ENCODE measurements at regions not wholly inside any gene's neighbourhood (a gene's known extent, or its start where the extent isn't known, plus 50 kb on each side); places are given as distances from the start of the nearest gene placed in this dataset.

GRCh38 chr6:150464966-150465365, 96.2 kb downstream of the IYD start:
- no peak overlapping the region for H2AFZ ChIP-seq (ENCODE audit: insufficient read depth, low read length, poor library complexity)
- no peak overlapping the region for H2BK120ac ChIP-seq (ENCODE audit: insufficient read depth, low read length, poor library complexity)
- peaks cover under 1% of the 10 kb centered on the region in 2 experiments for H3K4me1 ChIP-seq (ENCODE audit: control insufficient read depth in 1 of 2, insufficient read depth in 2 of 2, low read length in 2 of 2)
- H3K27ac ChIP-seq (ENCODE audit: low read depth, low read length) = no peak overlapping the region
- H4K91ac ChIP-seq (ENCODE audit: low read depth, low read length) = no peak overlapping the region
- H3K36me3 ChIP-seq (ENCODE audit: control insufficient read depth in 1 of 2, insufficient read depth in 2 of 2, low read length in 2 of 2) = no peaks in the 10 kb centered on the region
- WGBS (ENCODE audit: extremely low coverage, insufficient coverage, insufficient read length) = no CpG with 5 or more reads among the region's 2 CpGs
- H4K8ac ChIP-seq (ENCODE audit: low read depth, low read length) = no peak overlapping the region
- no peaks in the 10 kb centered on the region for H3K27me3 ChIP-seq (ENCODE audit: insufficient read depth, low read length)
- H3K9ac ChIP-seq (ENCODE audit: low read length) = no peak overlapping the region
- peaks cover 2% of the 10 kb centered on the region for H3K9me3 ChIP-seq (ENCODE audit: insufficient read depth, low read depth, low read length)
- H4K12ac ChIP-seq (ENCODE audit: low read depth, low read length) = no peak overlapping the region
- no peak overlapping the region for H2BK12ac ChIP-seq (ENCODE audit: low read length)
- no peak overlapping the region for H3K18ac ChIP-seq (ENCODE audit: low read length)
- no peak overlapping the region for H3K4ac ChIP-seq (ENCODE audit: low read depth, low read length)
- H3K14ac ChIP-seq (ENCODE audit: low read length) = no peak overlapping the region
- DNase-seq = peak; percentile 90 to 97
- no peak overlapping the region for H2AK5ac ChIP-seq (ENCODE audit: low read length)
- H3K79me1 ChIP-seq (ENCODE audit: low read length) = no peaks in the 10 kb centered on the region
- H3K23ac ChIP-seq (ENCODE audit: low read length) = no peak overlapping the region
- H2BK5ac ChIP-seq (ENCODE audit: low read depth, low read length, poor library complexity) = no peak overlapping the region
- no peak overlapping the region for H3K4me3 ChIP-seq (ENCODE audit: low read depth, low read length)
- H3K79me2 ChIP-seq (ENCODE audit: control insufficient read depth, insufficient read depth, low read length, poor library complexity) = no peaks in the 10 kb centered on the region
- H3K4me2 ChIP-seq (ENCODE audit: low read length) = no peak overlapping the region

GRCh38 chr6:150465610-150466009, 96.8 kb downstream of the IYD start:
- Histone ChIP-seq H3K27ac (ENCODE audit: low read depth, low read length) (no peak overlapping the region), H3K4me3 (ENCODE audit: low read depth, low read length) (no peak overlapping the region), H4K91ac (ENCODE audit: low read depth, low read length) (no peak overlapping the region), H3K23ac (ENCODE audit: low read length) (no peak overlapping the region), H2AFZ (ENCODE audit: insufficient read depth, low read length, poor library complexity) (no peak overlapping the region), H2BK5ac (ENCODE audit: low read depth, low read length, poor library complexity) (no peak overlapping the region), H2BK120ac (ENCODE audit: insufficient read depth, low read length, poor library complexity) (no peak overlapping the region), H2BK12ac (ENCODE audit: low read length) (no peak overlapping the region), H3K27me3 (ENCODE audit: insufficient read depth, low read length) (no peaks in the 10 kb centered on the region), H3K4ac (ENCODE audit: low read depth, low read length) (no peak overlapping the region), H2AK5ac (ENCODE audit: low read length) (no peak overlapping the region), H3K4me1 (ENCODE audit: control insufficient read depth in 1 of 2, insufficient read depth in 2 of 2, low read length in 2 of 2) (peaks cover 4% of the 10 kb centered on the region in 2 experiments), H4K8ac (ENCODE audit: low read depth, low read length) (no peak overlapping the region), H4K12ac (ENCODE audit: low read depth, low read length) (no peak overlapping the region), H3K18ac (ENCODE audit: low read length) (no peak overlapping the region), H3K4me2 (ENCODE audit: low read length) (no peak overlapping the region), H3K36me3 (ENCODE audit: control insufficient read depth in 1 of 2, insufficient read depth in 2 of 2, low read length in 2 of 2) (no peaks in the 10 kb centered on the region), H3K9ac (ENCODE audit: low read length) (no peak overlapping the region), H3K79me1 (ENCODE audit: low read length) (no peaks in the 10 kb centered on the region), H3K79me2 (ENCODE audit: control insufficient read depth, insufficient read depth, low read length, poor library complexity) (no peaks in the 10 kb centered on the region), H3K9me3 (ENCODE audit: insufficient read depth, low read depth, low read length) (peaks cover 2% of the 10 kb centered on the region), H3K14ac (ENCODE audit: low read length) (no peak overlapping the region)
- WGBS (ENCODE audit: extremely low coverage, insufficient coverage, insufficient read length) = no CpG with 5 or more reads among the region's 5 CpGs
- no peak for DNase-seq

GRCh38 chr6:150466196-150466595, 97.4 kb downstream of the IYD start:
- H3K27me3 ChIP-seq (ENCODE audit: insufficient read depth, low read length) = no peaks in the 10 kb centered on the region
- no peak overlapping the region for H4K12ac ChIP-seq (ENCODE audit: low read depth, low read length)
- H3K79me2 ChIP-seq (ENCODE audit: control insufficient read depth, insufficient read depth, low read length, poor library complexity) = no peaks in the 10 kb centered on the region
- H2BK5ac ChIP-seq (ENCODE audit: low read depth, low read length, poor library complexity) = no peak overlapping the region
- peaks cover 2% of the 10 kb centered on the region for H3K9me3 ChIP-seq (ENCODE audit: insufficient read depth, low read depth, low read length)
- H3K4ac ChIP-seq (ENCODE audit: low read depth, low read length) = no peak overlapping the region
- DNase-seq = peak in 1 of 2 donors; percentile 24
- no peak overlapping the region for H3K27ac ChIP-seq (ENCODE audit: low read depth, low read length)
- no peak overlapping the region for H3K4me2 ChIP-seq (ENCODE audit: low read length)
- no peak overlapping the region for H3K23ac ChIP-seq (ENCODE audit: low read length)
- no peak overlapping the region for H3K18ac ChIP-seq (ENCODE audit: low read length)
- H3K36me3 ChIP-seq (ENCODE audit: control insufficient read depth in 1 of 2, insufficient read depth in 2 of 2, low read length in 2 of 2) = no peaks in the 10 kb centered on the region
- H3K4me1 ChIP-seq (ENCODE audit: control insufficient read depth in 1 of 2, insufficient read depth in 2 of 2, low read length in 2 of 2) = peaks cover 4% of the 10 kb centered on the region in 2 experiments
- H3K79me1 ChIP-seq (ENCODE audit: low read length) = no peaks in the 10 kb centered on the region
- no CpG with 5 or more reads among the region's 5 CpGs for WGBS (ENCODE audit: extremely low coverage, insufficient coverage, insufficient read length)
- H2BK120ac ChIP-seq (ENCODE audit: insufficient read depth, low read length, poor library complexity) = no peak overlapping the region
- no peak overlapping the region for H3K9ac ChIP-seq (ENCODE audit: low read length)
- H2AFZ ChIP-seq (ENCODE audit: insufficient read depth, low read length, poor library complexity) = no peak overlapping the region
- no peak overlapping the region for H2BK12ac ChIP-seq (ENCODE audit: low read length)
- H4K8ac ChIP-seq (ENCODE audit: low read depth, low read length) = no peak overlapping the region
- H2AK5ac ChIP-seq (ENCODE audit: low read length) = no peak overlapping the region
- no peak overlapping the region for H3K14ac ChIP-seq (ENCODE audit: low read length)
- no peak overlapping the region for H3K4me3 ChIP-seq (ENCODE audit: low read depth, low read length)
- no peak overlapping the region for H4K91ac ChIP-seq (ENCODE audit: low read depth, low read length)

GRCh38 chr6:150470131-150470530, 101.3 kb downstream of the IYD start:
- no peak overlapping the region for H4K12ac ChIP-seq (ENCODE audit: low read depth, low read length)
- peak in 1 of 2 donors; percentile 52 for DNase-seq

More at GRCh38 chr6:150470131-150470530, 101.3 kb downstream of the IYD start:
- H3K9me3 ChIP-seq (ENCODE audit: insufficient read depth, low read depth, low read length) = no peaks in the 10 kb centered on the region
- H3K14ac ChIP-seq (ENCODE audit: low read length) = no peak overlapping the region
- H3K18ac ChIP-seq (ENCODE audit: low read length) = no peak overlapping the region
- no peaks in the 10 kb centered on the region for H3K79me1 ChIP-seq (ENCODE audit: low read length)
- H3K23ac ChIP-seq (ENCODE audit: low read length) = no peak overlapping the region
- H3K27me3 ChIP-seq (ENCODE audit: insufficient read depth, low read length) = no peaks in the 10 kb centered on the region
- WGBS (ENCODE audit: extremely low coverage, insufficient coverage, insufficient read length) = no CpG with 5 or more reads among the region's 3 CpGs
- H3K9ac ChIP-seq (ENCODE audit: low read length) = no peak overlapping the region
- no peak overlapping the region for H2AK5ac ChIP-seq (ENCODE audit: low read length)
- H3K4ac ChIP-seq (ENCODE audit: low read depth, low read length) = no peak overlapping the region
- H3K4me1 ChIP-seq (ENCODE audit: control insufficient read depth in 1 of 2, insufficient read depth in 2 of 2, low read length in 2 of 2) = peaks cover 4% of the 10 kb centered on the region in 2 experiments
- no peaks in the 10 kb centered on the region for H3K79me2 ChIP-seq (ENCODE audit: control insufficient read depth, insufficient read depth, low read length, poor library complexity)
- H2BK12ac ChIP-seq (ENCODE audit: low read length) = no peak overlapping the region
- no peak overlapping the region for H2BK120ac ChIP-seq (ENCODE audit: insufficient read depth, low read length, poor library complexity)
- H2BK5ac ChIP-seq (ENCODE audit: low read depth, low read length, poor library complexity) = no peak overlapping the region
- H4K91ac ChIP-seq (ENCODE audit: low read depth, low read length) = no peak overlapping the region
- H2AFZ ChIP-seq (ENCODE audit: insufficient read depth, low read length, poor library complexity) = no peak overlapping the region
- no peak overlapping the region for H3K27ac ChIP-seq (ENCODE audit: low read depth, low read length)
- H3K36me3 ChIP-seq (ENCODE audit: control insufficient read depth in 1 of 2, insufficient read depth in 2 of 2, low read length in 2 of 2) = no peaks in the 10 kb centered on the region
- H3K4me2 ChIP-seq (ENCODE audit: low read length) = no peak overlapping the region
- no peak overlapping the region for H3K4me3 ChIP-seq (ENCODE audit: low read depth, low read length)
- no peak overlapping the region for H4K8ac ChIP-seq (ENCODE audit: low read depth, low read length)

Data from trophoblast cell (in vitro differentiated cells and primary cell).